ENCODE measurements at regions not wholly inside any gene's neighbourhood (a gene's known extent, or its start where the extent isn't known, plus 50 kb on each side); places are given as distances from the start of the nearest gene placed in this dataset.
A peak's percentile ranks its signal among the peaks of the same experiment; 100 is the strongest.

GRCh38 chr2:217647226-217647625 is 355.6 kb downstream of the TNS1 start:
- no peak for DNase-seq
- H3K27me3 ChIP-seq (ENCODE audit: insufficient read depth, low read depth, severe bottlenecking) = no peaks in the 10 kb centered on the region
- H3K36me3 ChIP-seq = no peaks in the 10 kb centered on the region
- no peak for TF ChIP-seq CTCF (IDR thresholded peaks at IDR 0.05; ENCODE audit: low read depth, low read length)
- no peak overlapping the region for H3K27ac ChIP-seq
- H3K4me3 ChIP-seq (ENCODE audit: low read depth, low read length) = no peak overlapping the region
- H3K9me3 ChIP-seq (ENCODE audit: severe bottlenecking) = no peaks in the 10 kb centered on the region

GRCh38 chr2:217645896-217646295 is 356.9 kb downstream of the TNS1 start:
- Histone ChIP-seq H3K27ac (peak overlapping the region; percentile 82), H3K4me3 (ENCODE audit: low read depth, low read length) (no peak overlapping the region), H3K9me3 (ENCODE audit: severe bottlenecking) (no peaks in the 10 kb centered on the region), H3K36me3 (no peaks in the 10 kb centered on the region), H3K27me3 (ENCODE audit: insufficient read depth, low read depth, severe bottlenecking) (no peaks in the 10 kb centered on the region)
- no peak for DNase-seq
- no peak for TF ChIP-seq CTCF (IDR thresholded peaks at IDR 0.05; ENCODE audit: low read depth, low read length)

- TF ChIP-seq CTCF (IDR thresholded peaks at IDR 0.05; ENCODE audit: low read depth, low read length) = no peak
- peak; percentile 45 for DNase-seq
These were observed 358.9 kb downstream of the TNS1 start for GRCh38 chr2:217643789-217644301.

GRCh38 chr2:217642944-217643343 is 359.9 kb downstream of the TNS1 start:
- DNase-seq = no peak
- TF ChIP-seq CTCF (IDR thresholded peaks at IDR 0.05; ENCODE audit: low read depth, low read length) = no peak
- Histone ChIP-seq H3K9me3 (ENCODE audit: severe bottlenecking) (no peaks in the 10 kb centered on the region), H3K36me3 (no peaks in the 10 kb centered on the region), H3K4me3 (ENCODE audit: low read depth, low read length) (no peak overlapping the region), H3K27ac (no peak overlapping the region), H3K27me3 (ENCODE audit: insufficient read depth, low read depth, severe bottlenecking) (no peaks in the 10 kb centered on the region)

More at GRCh38 chr2:217643789-217644301, 358.9 kb downstream of the TNS1 start:
- H3K27me3 ChIP-seq (ENCODE audit: insufficient read depth, low read depth, severe bottlenecking) = no peaks in the 10 kb centered on the region
- H3K4me3 ChIP-seq (ENCODE audit: low read depth, low read length) = no peak overlapping the region
- peak overlapping the region; percentile 82 for H3K27ac ChIP-seq
- H3K36me3 ChIP-seq = no peaks in the 10 kb centered on the region
- H3K9me3 ChIP-seq (ENCODE audit: severe bottlenecking) = no peaks in the 10 kb centered on the region

GRCh38 chr2:217641960-217642359 is 360.8 kb downstream of the TNS1 start:
- no peak overlapping the region for H3K4me3 ChIP-seq (ENCODE audit: low read depth, low read length)
- H3K9me3 ChIP-seq (ENCODE audit: severe bottlenecking) = no peaks in the 10 kb centered on the region
- H3K36me3 ChIP-seq = no peaks in the 10 kb centered on the region
- no peak for TF ChIP-seq CTCF (IDR thresholded peaks at IDR 0.05; ENCODE audit: low read depth, low read length)
- DNase-seq = no peak
- no peaks in the 10 kb centered on the region for H3K27me3 ChIP-seq (ENCODE audit: insufficient read depth, low read depth, severe bottlenecking)
- no peak overlapping the region; the same call in 1 of the 2 replicates for H3K27ac ChIP-seq

- no peak for DNase-seq
- no peaks in the 10 kb centered on the region for H3K9me3 ChIP-seq (ENCODE audit: severe bottlenecking)
- no peaks in the 10 kb centered on the region for H3K36me3 ChIP-seq
- H3K27me3 ChIP-seq (ENCODE audit: insufficient read depth, low read depth, severe bottlenecking) = no peaks in the 10 kb centered on the region
- no peak for TF ChIP-seq CTCF (IDR thresholded peaks at IDR 0.05; ENCODE audit: low read depth, low read length)
- no peak overlapping the region for H3K4me3 ChIP-seq (ENCODE audit: low read depth, low read length)
- no peak overlapping the region for H3K27ac ChIP-seq
These were observed 363.3 kb downstream of the TNS1 start for GRCh38 chr2:217639481-217639880.

Measured in WERI-Rb-1 (cell line).